ENCODE measurements at regions not wholly inside any gene's neighbourhood (a gene's known extent, or its start where the extent isn't known, plus 50 kb on each side); places are given as distances from the start of the nearest gene placed in this dataset.

GRCh38 chr2:221263573-221263972 lies 308.5 kb downstream of the EPHA4 start:
- Histone ChIP-seq H3K27ac (no peak overlapping the region), H3K27me3 (no peaks in the 10 kb centered on the region), H3K9me3 (no peaks in the 10 kb centered on the region), H3K4me1 (peaks cover 4% of the 10 kb centered on the region), H3K36me3 (replicated peaks in 1 of 2; ENCODE audit: insufficient read depth in 1 of 2, low read depth in 2 of 2) (no peaks in the 10 kb centered on the region), H3K4me3 (no peak overlapping the region)
- DNase-seq: no peak
- WGBS, 2 donors: 80 to 90% methylated on average over 2 of the region's 2 CpGs
- TF ChIP-seq POLR2A (IDR thresholded peaks at IDR 0.05): no peak
- TF ChIP-seq, protein P1, sequence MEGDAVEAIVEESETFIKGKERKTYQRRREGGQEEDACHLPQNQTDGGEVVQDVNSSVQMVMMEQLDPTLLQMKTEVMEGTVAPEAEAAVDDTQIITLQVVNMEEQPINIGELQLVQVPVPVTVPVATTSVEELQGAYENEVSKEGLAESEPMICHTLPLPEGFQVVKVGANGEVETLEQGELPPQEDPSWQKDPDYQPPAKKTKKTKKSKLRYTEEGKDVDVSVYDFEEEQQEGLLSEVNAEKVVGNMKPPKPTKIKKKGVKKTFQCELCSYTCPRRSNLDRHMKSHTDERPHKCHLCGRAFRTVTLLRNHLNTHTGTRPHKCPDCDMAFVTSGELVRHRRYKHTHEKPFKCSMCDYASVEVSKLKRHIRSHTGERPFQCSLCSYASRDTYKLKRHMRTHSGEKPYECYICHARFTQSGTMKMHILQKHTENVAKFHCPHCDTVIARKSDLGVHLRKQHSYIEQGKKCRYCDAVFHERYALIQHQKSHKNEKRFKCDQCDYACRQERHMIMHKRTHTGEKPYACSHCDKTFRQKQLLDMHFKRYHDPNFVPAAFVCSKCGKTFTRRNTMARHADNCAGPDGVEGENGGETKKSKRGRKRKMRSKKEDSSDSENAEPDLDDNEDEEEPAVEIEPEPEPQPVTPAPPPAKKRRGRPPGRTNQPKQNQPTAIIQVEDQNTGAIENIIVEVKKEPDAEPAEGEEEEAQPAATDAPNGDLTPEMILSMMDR (IDR thresholded peaks at IDR 0.05): no peak
- no peak for ATAC-seq
- intact Hi-C loops (cut with DNase I): no loop called here

- Histone ChIP-seq H3K27me3 (no peaks in the 10 kb centered on the region), H3K4me3 (no peak overlapping the region), H3K27ac (no peak overlapping the region), H3K9me3 (no peaks in the 10 kb centered on the region), H3K36me3 (replicated peaks in 1 of 2; ENCODE audit: insufficient read depth in 1 of 2, low read depth in 2 of 2) (no peaks in the 10 kb centered on the region), H3K4me1 (peaks cover 4% of the 10 kb centered on the region)
- TF ChIP-seq POLR2A (IDR thresholded peaks at IDR 0.05): no peak
- TF ChIP-seq, protein P1 (IDR thresholded peaks at IDR 0.05): no peak
- DNase-seq (no peak), ATAC-seq (no peak)
- 53 to 66% methylated on average over 2 of the region's 2 CpGs for WGBS, 2 donors
- intact Hi-C loops (cut with DNase I): no loop called here
Measured at GRCh38 chr2:221264318-221264717, 307.8 kb downstream of the EPHA4 start.

DNA sequence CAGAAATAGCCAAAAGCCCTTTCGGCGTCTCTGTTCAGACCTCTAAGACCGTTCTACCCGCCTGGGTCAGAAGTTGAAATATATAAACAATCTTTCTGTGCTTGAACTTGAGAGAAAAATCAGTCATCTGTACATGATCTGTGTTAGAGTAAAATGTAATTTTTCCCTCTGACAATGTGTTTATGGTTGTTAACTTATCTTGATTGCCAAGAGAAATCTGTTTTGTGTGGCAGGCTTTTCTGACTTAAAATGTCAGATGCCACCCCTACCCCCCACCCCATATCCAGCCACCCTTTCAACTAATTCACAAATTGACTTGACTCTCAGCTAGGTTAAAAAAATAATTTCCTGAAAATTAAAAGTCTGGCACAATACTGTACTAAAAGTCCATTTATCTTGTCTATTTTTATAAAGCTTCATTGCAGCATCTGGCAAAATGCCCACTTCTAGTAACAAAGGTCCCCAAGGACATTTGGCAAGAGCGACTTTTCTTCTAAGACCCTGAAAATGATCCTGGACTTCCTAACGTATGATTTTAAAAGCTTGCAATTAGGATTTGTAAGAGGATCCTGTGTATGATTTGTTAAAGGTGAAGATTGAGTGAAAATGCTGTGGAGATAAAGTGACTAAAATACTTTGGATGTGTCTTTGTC lies 304.2 kb downstream of the EPHA4 start:
- intact Hi-C loops (cut with DNase I): no loop called here
- H3K36me3 ChIP-seq (replicated peaks in 1 of 2; ENCODE audit: insufficient read depth in 1 of 2, low read depth in 2 of 2): no peaks in the 10 kb centered on the region
- no peaks in the 10 kb centered on the region for H3K27me3 ChIP-seq
- DNase-seq (no peak), ATAC-seq (no peak)
- H3K4me1 ChIP-seq: peaks cover 9% of the 10 kb centered on the region
- TF ChIP-seq, protein P1 (IDR thresholded peaks at IDR 0.05): no peak
- no peak for TF ChIP-seq POLR2A (IDR thresholded peaks at IDR 0.05)
- no peak overlapping the region for H3K27ac ChIP-seq
- WGBS, 2 donors: 35 to 47% methylated on average over 6 of the region's 6 CpGs
- no peaks in the 10 kb centered on the region for H3K9me3 ChIP-seq
- no peak overlapping the region for H3K4me3 ChIP-seq

DNA sequence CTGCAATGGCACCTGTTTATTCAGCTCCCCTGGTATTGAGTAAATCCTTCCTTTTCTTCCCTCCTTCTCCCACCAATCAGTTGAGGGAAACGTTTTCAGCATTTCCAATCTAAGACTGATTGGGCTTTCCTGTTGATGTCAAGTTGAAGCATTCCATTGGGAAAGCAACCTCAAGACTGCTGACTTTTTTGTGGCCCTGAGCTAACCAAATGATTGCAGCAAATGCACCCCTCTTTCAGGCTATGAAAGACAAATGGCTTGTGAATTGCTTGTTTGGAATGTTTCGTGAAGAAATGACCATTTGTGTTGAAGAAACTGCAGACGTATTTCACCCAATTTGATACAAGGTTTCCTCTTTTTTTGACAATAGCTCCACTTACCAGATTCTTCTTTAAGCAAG lies 303.5 kb downstream of the EPHA4 start:
- TF ChIP-seq POLR2A (IDR thresholded peaks at IDR 0.05): no peak
- TF ChIP-seq, protein P1 (IDR thresholded peaks at IDR 0.05): no peak
- ATAC-seq (peak; percentile 18), DNase-seq (no peak)
- no peak overlapping the region for H3K27ac ChIP-seq
- WGBS, 2 donors: 12 to 16% methylated on average over 3 of the region's 3 CpGs
- intact Hi-C loops (cut with DNase I): no loop called here
- no peaks in the 10 kb centered on the region for H3K36me3 ChIP-seq (replicated peaks in 1 of 2; ENCODE audit: insufficient read depth in 1 of 2, low read depth in 2 of 2)
- no peaks in the 10 kb centered on the region for H3K9me3 ChIP-seq
- H3K27me3 ChIP-seq: no peaks in the 10 kb centered on the region
- peaks cover 9% of the 10 kb centered on the region for H3K4me1 ChIP-seq
- no peak overlapping the region for H3K4me3 ChIP-seq

- Histone ChIP-seq H3K36me3 (replicated peaks in 1 of 2; ENCODE audit: insufficient read depth in 1 of 2, low read depth in 2 of 2) (no peaks in the 10 kb centered on the region), H3K4me3 (no peak overlapping the region), H3K27ac (no peak overlapping the region), H3K4me1 (peaks cover 9% of the 10 kb centered on the region), H3K27me3 (no peaks in the 10 kb centered on the region), H3K9me3 (no peaks in the 10 kb centered on the region)
- DNase-seq: no peak
- no peak for TF ChIP-seq POLR2A (IDR thresholded peaks at IDR 0.05)
- TF ChIP-seq, protein P1 (IDR thresholded peaks at IDR 0.05): no peak
- intact Hi-C loops (cut with DNase I): no loop called here
- no peak for ATAC-seq
- 32 to 34% methylated on average over 2 of the region's 2 CpGs for WGBS, 2 donors
Measured at GRCh38 chr2:221270806-221271205, 301.3 kb downstream of the EPHA4 start.

All from body of pancreas (tissue), 4 donors.